ENCODE measurements at regions not wholly inside any gene's neighbourhood (a gene's known extent, or its start where the extent isn't known, plus 50 kb on each side); places are given as distances from the start of the nearest gene placed in this dataset.

DNA sequence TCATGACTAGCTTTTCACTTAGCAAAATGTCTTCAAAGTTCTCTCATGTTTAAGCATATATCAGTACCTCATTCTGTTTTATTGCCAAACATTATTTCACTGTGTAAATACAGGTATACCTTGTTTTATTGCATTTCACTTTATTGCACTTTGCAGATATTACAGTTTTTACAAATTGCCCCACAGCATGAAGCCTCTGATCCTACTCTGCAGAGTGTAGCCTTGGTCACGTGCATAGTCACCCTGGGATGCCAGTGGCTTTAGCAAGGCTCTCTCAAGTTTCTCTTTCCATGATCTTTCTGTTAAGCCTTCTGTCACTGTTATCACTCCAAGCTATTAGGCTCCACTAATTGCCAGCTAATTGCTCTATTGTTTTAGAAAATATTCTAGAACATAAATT is 182.2 kb upstream of the GRIA1 start:
- no peaks in the 10 kb centered on the region for H3K27me3 ChIP-seq (ENCODE audit: control insufficient read depth, insufficient read depth, low read length)
- no peak for DNase-seq (ENCODE audit: low read depth, low spot score)
- TF ChIP-seq, protein P1, sequence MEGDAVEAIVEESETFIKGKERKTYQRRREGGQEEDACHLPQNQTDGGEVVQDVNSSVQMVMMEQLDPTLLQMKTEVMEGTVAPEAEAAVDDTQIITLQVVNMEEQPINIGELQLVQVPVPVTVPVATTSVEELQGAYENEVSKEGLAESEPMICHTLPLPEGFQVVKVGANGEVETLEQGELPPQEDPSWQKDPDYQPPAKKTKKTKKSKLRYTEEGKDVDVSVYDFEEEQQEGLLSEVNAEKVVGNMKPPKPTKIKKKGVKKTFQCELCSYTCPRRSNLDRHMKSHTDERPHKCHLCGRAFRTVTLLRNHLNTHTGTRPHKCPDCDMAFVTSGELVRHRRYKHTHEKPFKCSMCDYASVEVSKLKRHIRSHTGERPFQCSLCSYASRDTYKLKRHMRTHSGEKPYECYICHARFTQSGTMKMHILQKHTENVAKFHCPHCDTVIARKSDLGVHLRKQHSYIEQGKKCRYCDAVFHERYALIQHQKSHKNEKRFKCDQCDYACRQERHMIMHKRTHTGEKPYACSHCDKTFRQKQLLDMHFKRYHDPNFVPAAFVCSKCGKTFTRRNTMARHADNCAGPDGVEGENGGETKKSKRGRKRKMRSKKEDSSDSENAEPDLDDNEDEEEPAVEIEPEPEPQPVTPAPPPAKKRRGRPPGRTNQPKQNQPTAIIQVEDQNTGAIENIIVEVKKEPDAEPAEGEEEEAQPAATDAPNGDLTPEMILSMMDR (IDR thresholded peaks at IDR 0.05; ENCODE audit: low read depth, low read length), result no peak
- H3K27ac ChIP-seq (ENCODE audit: low read depth, low read length), result no peak overlapping the region
- POLR2A ChIA-PET, result no interaction called here
- H3K4me3 ChIP-seq (ENCODE audit: low read depth, low read length), result no peak overlapping the region
- CTCF ChIA-PET, result no interaction called here
- peaks cover 7% of the 10 kb centered on the region for H3K9me3 ChIP-seq (ENCODE audit: control insufficient read depth, insufficient read depth, low read length)

DNA sequence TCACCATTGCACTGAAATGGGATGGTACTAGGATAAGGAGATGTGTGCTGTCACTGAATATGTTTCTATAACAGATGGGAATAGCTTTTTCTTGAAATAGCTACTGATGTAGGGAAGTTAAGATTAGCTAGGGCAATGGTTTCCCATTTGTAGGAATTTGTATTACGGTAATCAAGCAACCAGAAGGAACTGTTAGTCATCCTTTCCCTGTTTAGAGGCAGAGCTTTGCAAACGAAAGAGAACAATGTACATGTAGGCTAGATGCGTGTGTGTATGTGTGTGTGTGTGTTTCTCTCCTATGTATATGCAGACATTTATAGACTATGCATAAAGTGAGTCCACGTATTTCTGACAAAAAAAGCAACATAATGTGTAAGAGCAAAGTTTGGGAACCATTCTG is 171.9 kb upstream of the GRIA1 start:
- CTCF ChIA-PET, result no interaction called here
- POLR2A ChIA-PET, result no interaction called here
- DNase-seq (ENCODE audit: low read depth, low spot score), result no peak
- Histone ChIP-seq H3K9me3 (ENCODE audit: control insufficient read depth, insufficient read depth, low read length) (no peaks in the 10 kb centered on the region; the same call in none of the 2 replicates), H3K27me3 (ENCODE audit: control insufficient read depth, insufficient read depth, low read length) (no peaks in the 10 kb centered on the region), H3K4me3 (ENCODE audit: low read depth, low read length) (no peak overlapping the region), H3K27ac (ENCODE audit: low read depth, low read length) (no peak overlapping the region)
- TF ChIP-seq, protein P1 (IDR thresholded peaks at IDR 0.05; ENCODE audit: low read depth, low read length), result no peak

DNA sequence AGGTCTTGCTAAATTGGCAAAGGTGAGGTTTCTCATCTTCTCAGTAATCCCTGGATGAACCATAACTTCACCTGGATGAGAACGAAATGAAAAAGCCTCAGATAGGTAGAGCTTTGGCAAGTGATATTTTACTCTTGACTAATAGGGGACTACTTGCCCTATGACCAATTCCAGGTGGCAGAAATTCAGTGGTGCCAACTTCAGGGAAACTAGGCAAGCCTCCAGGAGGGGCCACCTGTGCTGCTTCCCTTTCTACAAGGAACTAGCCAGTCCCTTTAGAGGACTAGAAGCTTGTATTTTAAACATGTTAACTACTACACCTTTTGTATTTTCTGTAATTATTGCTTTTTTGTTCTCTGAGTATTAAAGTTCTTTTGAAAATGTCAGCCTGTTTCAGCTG is 169.0 kb upstream of the GRIA1 start:
- TF ChIP-seq, protein P1 (IDR thresholded peaks at IDR 0.05; ENCODE audit: low read depth, low read length), result no peak
- POLR2A ChIA-PET, result no interaction called here
- CTCF ChIA-PET, result no interaction called here

DNA sequence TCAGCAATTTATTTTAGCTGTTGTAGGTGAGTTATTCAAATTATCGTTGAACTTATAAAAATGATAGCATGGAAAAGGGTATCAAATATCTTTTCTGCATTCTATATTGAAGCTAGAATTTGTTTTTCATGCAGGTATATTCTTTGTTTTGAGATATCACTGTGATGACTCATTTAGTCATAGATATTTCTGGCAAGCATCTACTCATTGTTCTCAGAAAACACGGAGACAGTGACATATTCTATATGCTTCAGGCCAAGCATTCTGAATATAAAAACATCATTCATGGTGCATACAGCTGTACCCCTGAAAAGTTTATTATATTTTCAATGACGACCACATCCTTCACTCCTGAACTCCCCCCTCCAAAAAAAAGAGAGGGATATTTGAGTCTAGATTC is 150.3 kb upstream of the GRIA1 start:
- TF ChIP-seq, protein P1 (IDR thresholded peaks at IDR 0.05; ENCODE audit: low read depth, low read length), result no peak
- Histone ChIP-seq H3K27me3 (ENCODE audit: control insufficient read depth, insufficient read depth, low read length) (no peaks in the 10 kb centered on the region), H3K27ac (ENCODE audit: low read depth, low read length) (no peak overlapping the region), H3K4me3 (ENCODE audit: low read depth, low read length) (no peak overlapping the region), H3K9me3 (ENCODE audit: control insufficient read depth, insufficient read depth, low read length) (no peaks in the 10 kb centered on the region)
- CTCF ChIA-PET, result no interaction called here
- DNase-seq (ENCODE audit: low read depth, low spot score), result no peak
- POLR2A ChIA-PET, result no interaction called here

More for the DNA sequence above, 169.0 kb upstream of the GRIA1 start:
- DNase-seq (ENCODE audit: low read depth, low spot score), result no peak
- Histone ChIP-seq H3K27ac (ENCODE audit: low read depth, low read length) (no peak overlapping the region), H3K27me3 (ENCODE audit: control insufficient read depth, insufficient read depth, low read length) (no peaks in the 10 kb centered on the region), H3K4me3 (ENCODE audit: low read depth, low read length) (no peak overlapping the region), H3K9me3 (ENCODE audit: control insufficient read depth, insufficient read depth, low read length) (no peaks in the 10 kb centered on the region; the same call in none of the 2 replicates)

DNA sequence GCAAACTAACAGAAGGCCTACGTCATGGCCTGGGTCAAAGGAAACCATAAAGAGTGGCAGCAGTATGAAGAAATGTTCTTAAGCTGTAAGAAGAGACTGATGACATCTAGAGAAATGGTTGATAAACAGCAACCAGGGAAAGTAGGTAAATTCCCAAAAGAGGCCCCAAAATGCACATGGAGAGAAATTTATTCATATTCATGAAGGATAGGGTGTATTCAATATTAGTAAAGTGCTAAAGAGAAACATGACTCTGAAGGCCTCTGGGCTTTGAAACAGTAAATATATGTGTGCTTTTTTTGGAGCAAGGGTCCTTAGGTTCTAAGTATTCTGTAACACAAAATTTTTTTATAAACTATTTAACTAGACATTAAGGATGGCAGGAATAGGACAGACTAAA is 149.7 kb upstream of the GRIA1 start:
- ChIA-PET CTCF (no interaction called here), POLR2A (no interaction called here)
- no peaks in the 10 kb centered on the region for H3K9me3 ChIP-seq (ENCODE audit: control insufficient read depth, insufficient read depth, low read length)
- H3K27me3 ChIP-seq (ENCODE audit: control insufficient read depth, insufficient read depth, low read length), result no peaks in the 10 kb centered on the region
- H3K4me3 ChIP-seq (ENCODE audit: low read depth, low read length), result no peak overlapping the region
- no peak overlapping the region for H3K27ac ChIP-seq (ENCODE audit: low read depth, low read length)
- TF ChIP-seq, protein P1 (IDR thresholded peaks at IDR 0.05; ENCODE audit: low read depth, low read length), result no peak
- DNase-seq (ENCODE audit: low read depth, low spot score), result no peak
